AG10803 (cell line): ENCODE measurements at regions not wholly inside any gene's neighbourhood (a gene's known extent, or its start where the extent isn't known, plus 50 kb on each side); places are given as distances from the start of the nearest gene placed in this dataset.
"Not testable (repeated sequence)": the region's sequence is repeated elsewhere in the genome, so short reads cannot be mapped to it uniquely, and the experiment has no call there.

Source experiments
- DNase-seq: peaks from one replicate; pipeline ENCODE4 v3.0.0; 2010; ENCODE audit warnings: low read depth
- H3K4me3 ChIP-seq: 2 replicates; pipeline ENCODE4 v1.5.1; 2011; ENCODE audit warnings: mild to moderate bottlenecking, low read length, control low read depth
- CTCF ChIP-seq: conservative IDR thresholded peaks from 2 replicates; pipeline ENCODE4 v1.5.1; 2011; ENCODE audit warnings: mild to moderate bottlenecking, low read length, control low read depth, inconsistent platforms

DNA sequence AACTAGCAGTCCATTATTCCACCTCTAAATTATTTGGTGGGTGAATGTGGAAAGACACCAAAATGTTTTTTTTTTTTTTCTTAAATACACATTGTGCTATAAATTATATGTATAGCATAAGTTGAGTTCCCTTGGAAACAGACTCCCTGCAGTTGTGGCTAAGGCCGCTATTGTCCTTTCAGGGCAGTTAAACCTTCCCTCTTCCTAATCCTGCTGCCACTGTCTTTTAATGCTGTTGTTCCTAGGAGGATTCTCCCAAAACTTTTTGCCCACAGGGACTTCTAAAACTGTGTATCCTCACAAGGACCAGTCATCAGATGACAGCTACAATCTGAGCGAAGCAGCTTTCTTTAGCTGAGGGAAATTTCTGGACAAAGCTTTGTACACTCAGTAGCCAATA is 478.9 kb upstream of the CHORDC1 start:
- no peak for DNase-seq
- no peak overlapping the region for H3K4me3 ChIP-seq
- no peak for TF ChIP-seq CTCF

GRCh38 chr11:90700789-90701439 is 478.1 kb upstream of the CHORDC1 start:
- DNase-seq: no peak
- TF ChIP-seq CTCF: no peak
- no peak overlapping the region for H3K4me3 ChIP-seq

- no peak for DNase-seq
- H3K4me3 ChIP-seq: no peak overlapping the region
- TF ChIP-seq CTCF: no peak
These were observed 477.0 kb upstream of the CHORDC1 start for GRCh38 chr11:90699791-90700400.

GRCh38 chr11:90698238-90698637 is 475.4 kb upstream of the CHORDC1 start:
- no peak overlapping the region for H3K4me3 ChIP-seq
- DNase-seq: no peak
- no peak for TF ChIP-seq CTCF

GRCh38 chr11:90675496-90675895 is 452.6 kb upstream of the CHORDC1 start:
- not testable (repeated sequence) for DNase-seq

DNA sequence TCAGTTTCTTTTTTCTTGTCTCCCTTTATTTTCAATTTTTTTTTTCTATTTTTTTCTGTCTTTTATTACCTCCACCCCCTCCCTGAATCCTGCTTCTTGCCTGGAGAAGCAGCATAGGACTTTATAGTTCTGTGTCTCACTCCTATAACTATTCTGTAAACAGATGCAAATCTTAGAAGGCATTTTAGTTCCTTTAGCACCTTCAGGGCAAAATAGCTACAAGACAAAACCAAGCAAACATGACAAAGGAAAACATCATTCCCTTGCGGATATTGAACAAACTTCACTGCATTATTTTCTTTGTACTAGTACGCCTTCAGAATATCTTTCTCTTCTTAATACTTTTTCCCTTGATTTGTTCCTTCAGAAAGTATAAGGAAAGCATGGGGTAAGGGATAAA is 446.2 kb upstream of the CHORDC1 start:
- no peak overlapping the region for H3K4me3 ChIP-seq
- TF ChIP-seq CTCF: no peak
- no peak for DNase-seq

More at GRCh38 chr11:90675496-90675895, 452.6 kb upstream of the CHORDC1 start:
- H3K4me3 ChIP-seq: not testable (repeated sequence)

GRCh38 chr11:90668502-90668901 is 445.7 kb upstream of the CHORDC1 start:
- no peak for DNase-seq
- TF ChIP-seq CTCF: no peak
- H3K4me3 ChIP-seq: no peak overlapping the region
